ENCODE measurements at regions not wholly inside any gene's neighbourhood (a gene's known extent, or its start where the extent isn't known, plus 50 kb on each side); places are given as distances from the start of the nearest gene placed in this dataset.

DNA sequence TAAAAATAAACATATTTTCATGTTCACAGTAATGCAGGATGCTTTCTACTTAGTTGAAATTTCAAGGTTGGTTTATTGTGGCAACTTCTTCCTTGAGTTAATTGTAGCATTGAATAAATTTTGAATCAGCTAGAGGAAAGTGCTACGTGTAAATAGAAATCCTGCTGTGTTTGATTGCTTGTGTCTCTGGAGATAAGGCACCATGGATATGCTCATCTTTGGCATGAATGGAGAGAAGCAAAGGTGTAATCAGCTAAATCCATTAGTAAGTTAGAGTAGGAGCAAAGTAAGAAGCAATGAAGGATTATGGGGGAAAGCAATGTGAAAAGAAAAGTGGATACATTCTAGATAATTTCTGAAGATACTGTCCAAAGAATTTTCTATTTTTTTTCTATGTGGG is 331.1 kb downstream of the PTPRC start:
- TF ChIP-seq, protein P1, sequence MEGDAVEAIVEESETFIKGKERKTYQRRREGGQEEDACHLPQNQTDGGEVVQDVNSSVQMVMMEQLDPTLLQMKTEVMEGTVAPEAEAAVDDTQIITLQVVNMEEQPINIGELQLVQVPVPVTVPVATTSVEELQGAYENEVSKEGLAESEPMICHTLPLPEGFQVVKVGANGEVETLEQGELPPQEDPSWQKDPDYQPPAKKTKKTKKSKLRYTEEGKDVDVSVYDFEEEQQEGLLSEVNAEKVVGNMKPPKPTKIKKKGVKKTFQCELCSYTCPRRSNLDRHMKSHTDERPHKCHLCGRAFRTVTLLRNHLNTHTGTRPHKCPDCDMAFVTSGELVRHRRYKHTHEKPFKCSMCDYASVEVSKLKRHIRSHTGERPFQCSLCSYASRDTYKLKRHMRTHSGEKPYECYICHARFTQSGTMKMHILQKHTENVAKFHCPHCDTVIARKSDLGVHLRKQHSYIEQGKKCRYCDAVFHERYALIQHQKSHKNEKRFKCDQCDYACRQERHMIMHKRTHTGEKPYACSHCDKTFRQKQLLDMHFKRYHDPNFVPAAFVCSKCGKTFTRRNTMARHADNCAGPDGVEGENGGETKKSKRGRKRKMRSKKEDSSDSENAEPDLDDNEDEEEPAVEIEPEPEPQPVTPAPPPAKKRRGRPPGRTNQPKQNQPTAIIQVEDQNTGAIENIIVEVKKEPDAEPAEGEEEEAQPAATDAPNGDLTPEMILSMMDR (IDR thresholded peaks at IDR 0.05) = no peak
- no peak for TF ChIP-seq POLR2A (IDR thresholded peaks at IDR 0.05)

Data from thyroid gland (tissue), 4 donors.